Pancreas (tissue), 10 donors: ENCODE measurements at regions not wholly inside any gene's neighbourhood (a gene's known extent, or its start where the extent isn't known, plus 50 kb on each side); places are given as distances from the start of the nearest gene placed in this dataset.

Source experiments
- ATAC-seq, 4 donors: fragments of 200-7000 bp; cut with Tn5 transposase; one replicate each; pipeline versions ENCODE4 v1.8.0 to v1.9.1; 2020; ENCODE audit warnings: mild to moderate bottlenecking in 4 of 4, moderate library complexity in 4 of 4
- DNase-seq, 6 donors: peaks; one replicate each; pipeline ENCODE4 v3.0.0-alpha.2; 2020
- FAIRE-seq: peaks from 2 replicates; lab custom pipeline; 2012; peaks lifted over from hg19 to GRCh38; lab: Jason Lieb, UNC
- H3K27ac ChIP-seq, 4 donors: fragments of 200-600 bp; sonication (generic); 1 replicate in 3 of 4; 2 replicates in 1 of 4; pipeline versions ENCODE4 v1.5.0 to v1.8.0; 2020
- H3K27me3 ChIP-seq, 4 donors: fragments of 200-600 bp; one replicate each; pipeline ENCODE4 v1.8.0; 2021
- H3K36me3 ChIP-seq, 3 donors: fragments of 200-600 bp; sonication (generic) in 1 of 3; one replicate each; pipeline versions ENCODE4 v1.5.0 to v1.8.0; 2020 to 2021
- H3K4me1 ChIP-seq, 3 donors: fragments of 200-600 bp; one replicate each; pipeline ENCODE4 v1.8.0; 2021
- H3K4me3 ChIP-seq, 4 donors: fragments of 200-600 bp; sonication (generic) in 2 of 4; one replicate each; pipeline versions ENCODE4 v1.5.0 to v1.8.0; 2020 to 2021
- H3K9me3 ChIP-seq, 4 donors: fragments of 200-600 bp; one replicate each; pipeline ENCODE4 v1.8.0; 2021
- WGBS, 2 donors: extraction: QIAGEN DNeasy Blood & Tissue Kit; methylation state at CpG; one replicate each; pipeline ENCODE4 v1.1.7; 2013; 5-methylcytosine and 5-hydroxymethylcytosine counted together
- intact Hi-C, 3 donors: fragments of 100-400 bp; cut with DNase I; formaldehyde crosslinking; loops; one replicate each; pipeline versions ENCODE4 v1.11.1 to v1.14.2; 2022
- TF ChIP-seq, protein P1 (sequence below), 4 donors: fragments of 200-600 bp; sonication (generic) in 3 of 4; IDR thresholded peaks; one replicate each; pipeline versions ENCODE4 v1.5.0 to v1.8.0; 2021; ENCODE audit warnings: antibody characterized with exemption in 4 of 4
- donor health status: healthy with polysubstance abuse.
- donor health status: DM: no; HTN: no; CAD: no; lungs with moderate emphysema.
- donor health status: DM: no; HTN: no; CAD: no.
- donor health status: control.
- donor health status: control.
- donor health status: Bipolar disorder and iron deficiency.
- donor health status: DM: yes; HTN: yes; CAD: no.
- donor health status: DM: no; HTN: no; CAD: no.
- donor health status: DM: no; HTN: no; CAD: no.
- donor health status: DM: yes; HTN: yes; CAD: no.

DNA sequence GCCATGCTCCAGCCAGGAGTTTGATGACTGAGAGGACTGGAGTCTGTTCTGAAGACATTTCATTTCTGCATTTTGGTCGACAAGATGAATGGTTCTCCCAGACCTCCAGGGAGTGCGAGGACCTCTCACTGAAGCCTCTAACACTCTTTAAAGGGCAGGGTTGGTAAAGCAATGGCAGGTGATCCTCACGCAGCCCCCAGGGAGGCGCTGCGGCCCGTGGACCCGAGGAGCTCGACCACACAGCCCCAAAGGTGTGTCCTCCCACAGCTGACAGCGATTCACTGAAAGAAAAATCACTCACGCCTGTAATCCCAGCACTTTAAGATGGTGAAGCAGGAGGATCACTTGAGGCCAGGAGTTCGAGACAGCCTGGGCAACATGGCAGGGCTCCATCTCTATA, 183.8 kb upstream of the SFSWAP start:
- no peaks in the 10 kb centered on the region for H3K27me3 ChIP-seq
- TF ChIP-seq, protein P1, sequence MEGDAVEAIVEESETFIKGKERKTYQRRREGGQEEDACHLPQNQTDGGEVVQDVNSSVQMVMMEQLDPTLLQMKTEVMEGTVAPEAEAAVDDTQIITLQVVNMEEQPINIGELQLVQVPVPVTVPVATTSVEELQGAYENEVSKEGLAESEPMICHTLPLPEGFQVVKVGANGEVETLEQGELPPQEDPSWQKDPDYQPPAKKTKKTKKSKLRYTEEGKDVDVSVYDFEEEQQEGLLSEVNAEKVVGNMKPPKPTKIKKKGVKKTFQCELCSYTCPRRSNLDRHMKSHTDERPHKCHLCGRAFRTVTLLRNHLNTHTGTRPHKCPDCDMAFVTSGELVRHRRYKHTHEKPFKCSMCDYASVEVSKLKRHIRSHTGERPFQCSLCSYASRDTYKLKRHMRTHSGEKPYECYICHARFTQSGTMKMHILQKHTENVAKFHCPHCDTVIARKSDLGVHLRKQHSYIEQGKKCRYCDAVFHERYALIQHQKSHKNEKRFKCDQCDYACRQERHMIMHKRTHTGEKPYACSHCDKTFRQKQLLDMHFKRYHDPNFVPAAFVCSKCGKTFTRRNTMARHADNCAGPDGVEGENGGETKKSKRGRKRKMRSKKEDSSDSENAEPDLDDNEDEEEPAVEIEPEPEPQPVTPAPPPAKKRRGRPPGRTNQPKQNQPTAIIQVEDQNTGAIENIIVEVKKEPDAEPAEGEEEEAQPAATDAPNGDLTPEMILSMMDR (IDR thresholded peaks at IDR 0.05) = no peak
- no peaks in the 10 kb centered on the region for H3K4me1 ChIP-seq
- intact Hi-C loops = no loop called here
- H3K36me3 ChIP-seq = no peaks in the 10 kb centered on the region
- H3K4me3 ChIP-seq = no peak overlapping the region
- 48 to 52% methylated on average over 11 of the region's 11 CpGs for WGBS, 2 donors
- H3K9me3 ChIP-seq = no peaks in the 10 kb centered on the region
- H3K27ac ChIP-seq = no peak overlapping the region
- no peak for FAIRE-seq
- ATAC-seq = no peak
- DNase-seq = no peak

GRCh38 chr12:131527736-131528135, 183.2 kb upstream of the SFSWAP start:
- Histone ChIP-seq H3K4me3 (no peak overlapping the region), H3K9me3 (no peaks in the 10 kb centered on the region), H3K36me3 (no peaks in the 10 kb centered on the region), H3K27me3 (no peaks in the 10 kb centered on the region), H3K4me1 (no peaks in the 10 kb centered on the region), H3K27ac (no peak overlapping the region)
- ATAC-seq (no peak), FAIRE-seq (no peak), DNase-seq (no peak)
- 64 to 72% methylated on average over 9 of the region's 9 CpGs for WGBS, 2 donors
- TF ChIP-seq, protein P1 (IDR thresholded peaks at IDR 0.05) = no peak
- intact Hi-C loops = no loop called here

GRCh38 chr12:131528144-131528543, 182.7 kb upstream of the SFSWAP start:
- ATAC-seq = no peak
- no peak for DNase-seq
- 62 to 72% methylated on average over 11 of the region's 11 CpGs for WGBS, 2 donors
- Histone ChIP-seq H3K4me3 (no peak overlapping the region), H3K4me1 (no peaks in the 10 kb centered on the region), H3K9me3 (no peaks in the 10 kb centered on the region), H3K27ac (no peak overlapping the region), H3K27me3 (no peaks in the 10 kb centered on the region), H3K36me3 (no peaks in the 10 kb centered on the region)
- intact Hi-C loops = no loop called here
- FAIRE-seq = no peak
- TF ChIP-seq, protein P1 (IDR thresholded peaks at IDR 0.05) = no peak

DNA sequence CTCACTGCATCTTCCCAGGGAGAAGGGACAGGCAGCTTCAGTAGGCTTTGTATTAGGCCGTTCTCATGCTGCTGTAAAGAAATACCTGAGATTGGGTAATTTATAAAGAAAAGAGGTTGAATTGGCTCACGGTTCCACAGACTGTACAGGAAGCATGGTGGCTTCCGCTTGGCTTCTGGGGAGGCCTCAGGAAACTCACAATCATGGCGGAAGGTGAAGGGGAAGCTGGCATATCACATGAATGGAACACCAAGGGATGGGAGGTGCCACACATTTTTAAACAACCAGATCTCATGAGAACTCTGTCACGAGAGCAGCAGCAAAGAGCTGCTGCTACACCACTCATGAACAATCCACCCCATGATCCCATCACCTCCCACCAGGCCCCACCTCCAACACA, 182.2 kb upstream of the SFSWAP start:
- WGBS, 2 donors = 70 to 78% methylated on average over 5 of the region's 5 CpGs
- no peak overlapping the region for H3K4me3 ChIP-seq
- no peak for ATAC-seq
- intact Hi-C loops = no loop called here
- H3K9me3 ChIP-seq = no peaks in the 10 kb centered on the region
- H3K36me3 ChIP-seq = no peaks in the 10 kb centered on the region
- H3K27me3 ChIP-seq = no peaks in the 10 kb centered on the region
- no peaks in the 10 kb centered on the region for H3K4me1 ChIP-seq
- no peak overlapping the region for H3K27ac ChIP-seq
- TF ChIP-seq, protein P1 (IDR thresholded peaks at IDR 0.05) = no peak
- DNase-seq = no peak
- no peak for FAIRE-seq

- Histone ChIP-seq H3K27ac (no peak overlapping the region), H3K4me1 (no peaks in the 10 kb centered on the region), H3K27me3 (no peaks in the 10 kb centered on the region), H3K4me3 (no peak overlapping the region), H3K9me3 (no peaks in the 10 kb centered on the region), H3K36me3 (no peaks in the 10 kb centered on the region)
- no peak for FAIRE-seq
- TF ChIP-seq, protein P1 (IDR thresholded peaks at IDR 0.05) = no peak
- no peak for ATAC-seq
- 78 to 85% methylated on average over 18 of the region's 18 CpGs for WGBS, 2 donors
- intact Hi-C loops = no loop called here
- no peak for DNase-seq
Observed at GRCh38 chr12:131529196-131530040, 181.5 kb upstream of the SFSWAP start.
